ENCODE measurements at regions not wholly inside any gene's neighbourhood (a gene's known extent, or its start where the extent isn't known, plus 50 kb on each side); places are given as distances from the start of the nearest gene placed in this dataset.

DNA sequence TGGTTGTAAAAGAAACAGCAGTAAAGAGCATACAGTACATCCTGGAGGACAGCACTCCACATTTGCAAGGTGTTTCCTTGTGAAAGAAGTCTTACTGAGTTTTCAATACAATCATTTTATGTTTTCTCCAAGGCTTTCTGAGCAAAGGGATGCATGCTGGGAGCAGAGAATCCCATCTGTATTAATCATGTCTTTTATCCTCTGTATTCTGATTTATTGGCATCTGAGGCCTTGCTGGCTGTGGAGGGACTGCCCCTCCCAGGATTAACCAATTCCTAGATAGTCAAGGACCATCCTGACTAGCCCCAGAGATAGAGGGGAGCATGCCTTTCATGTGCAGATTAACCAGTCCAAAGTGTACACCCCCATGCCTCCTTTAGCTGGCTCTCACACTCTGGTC lies 476.3 kb downstream of the SIPA1L2 start:
- no peak overlapping the region for H3K4me3 ChIP-seq
- no peak for TF ChIP-seq POLR2AphosphoS5 (IDR thresholded peaks at IDR 0.05)
- TF ChIP-seq POLR2A (IDR thresholded peaks at IDR 0.05): no peak
- TF ChIP-seq, protein P1, sequence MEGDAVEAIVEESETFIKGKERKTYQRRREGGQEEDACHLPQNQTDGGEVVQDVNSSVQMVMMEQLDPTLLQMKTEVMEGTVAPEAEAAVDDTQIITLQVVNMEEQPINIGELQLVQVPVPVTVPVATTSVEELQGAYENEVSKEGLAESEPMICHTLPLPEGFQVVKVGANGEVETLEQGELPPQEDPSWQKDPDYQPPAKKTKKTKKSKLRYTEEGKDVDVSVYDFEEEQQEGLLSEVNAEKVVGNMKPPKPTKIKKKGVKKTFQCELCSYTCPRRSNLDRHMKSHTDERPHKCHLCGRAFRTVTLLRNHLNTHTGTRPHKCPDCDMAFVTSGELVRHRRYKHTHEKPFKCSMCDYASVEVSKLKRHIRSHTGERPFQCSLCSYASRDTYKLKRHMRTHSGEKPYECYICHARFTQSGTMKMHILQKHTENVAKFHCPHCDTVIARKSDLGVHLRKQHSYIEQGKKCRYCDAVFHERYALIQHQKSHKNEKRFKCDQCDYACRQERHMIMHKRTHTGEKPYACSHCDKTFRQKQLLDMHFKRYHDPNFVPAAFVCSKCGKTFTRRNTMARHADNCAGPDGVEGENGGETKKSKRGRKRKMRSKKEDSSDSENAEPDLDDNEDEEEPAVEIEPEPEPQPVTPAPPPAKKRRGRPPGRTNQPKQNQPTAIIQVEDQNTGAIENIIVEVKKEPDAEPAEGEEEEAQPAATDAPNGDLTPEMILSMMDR (IDR thresholded peaks at IDR 0.05): no peak
- TF ChIP-seq EP300 (IDR thresholded peaks at IDR 0.05): no peak
- H3K9me3 ChIP-seq: no peaks in the 10 kb centered on the region
- H3K27me3 ChIP-seq: no peaks in the 10 kb centered on the region
- ATAC-seq: no peak
- H3K36me3 ChIP-seq: no peaks in the 10 kb centered on the region
- peaks cover 0 to 12% (median 3%) of the 10 kb centered on the region in 3 donors for H3K4me1 ChIP-seq
- no peak overlapping the region for H3K27ac ChIP-seq

DNA sequence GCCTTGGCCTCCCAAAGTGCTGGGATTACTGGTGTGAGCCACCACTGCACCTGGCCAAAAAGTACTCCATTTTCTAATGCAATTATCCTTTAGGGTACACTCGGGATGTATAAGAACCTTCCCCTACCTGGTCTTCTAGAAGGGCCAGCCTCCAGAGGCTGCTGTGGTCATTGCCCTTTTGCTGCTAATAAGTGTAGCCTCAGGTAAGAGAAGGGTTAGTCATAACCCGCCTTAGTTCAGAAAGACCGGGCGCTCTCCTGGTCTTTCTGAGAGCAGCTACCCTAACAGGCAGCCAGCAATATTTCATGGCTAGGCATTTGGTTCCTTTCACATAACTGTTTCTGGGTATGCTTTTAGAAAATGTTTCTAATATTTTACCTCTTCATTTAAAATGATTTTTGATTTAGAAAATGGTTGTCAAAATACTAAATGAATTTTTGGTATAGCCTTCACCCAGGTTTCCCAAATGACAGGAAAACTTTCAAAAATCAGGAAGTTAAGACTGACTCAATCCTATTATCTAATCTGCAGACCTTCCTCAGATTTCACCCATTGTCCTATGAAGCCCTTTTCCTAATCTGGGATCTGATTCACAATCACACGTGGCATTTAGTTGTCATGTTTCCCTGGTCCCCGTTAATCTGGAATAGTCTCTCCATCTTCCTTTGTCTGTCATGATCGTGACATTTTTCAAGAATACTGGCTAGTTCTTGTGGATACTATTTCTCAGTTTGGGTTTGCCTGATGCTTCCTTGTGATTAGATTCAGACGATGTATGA lies 479.0 kb downstream of the SIPA1L2 start:
- TF ChIP-seq EP300 (IDR thresholded peaks at IDR 0.05) (no peak), POLR2A (IDR thresholded peaks at IDR 0.05) (no peak), POLR2AphosphoS5 (IDR thresholded peaks at IDR 0.05) (no peak)
- TF ChIP-seq, protein P1 (IDR thresholded peaks at IDR 0.05): no peak
- 77 to 78% methylated on average over 4 to 7 of the region's 8 CpGs for WGBS, 2 donors (ENCODE audit: low coverage in 1 of 2)
- H3K9me3 ChIP-seq: no peaks in the 10 kb centered on the region
- no peaks in the 10 kb centered on the region for H3K36me3 ChIP-seq
- H3K4me1 ChIP-seq: peaks cover 0 to 12% (median 3%) of the 10 kb centered on the region in 3 donors
- ATAC-seq: no peak
- H3K4me3 ChIP-seq: no peak overlapping the region
- H3K27me3 ChIP-seq: no peaks in the 10 kb centered on the region
- H3K27ac ChIP-seq: no peak overlapping the region

DNA sequence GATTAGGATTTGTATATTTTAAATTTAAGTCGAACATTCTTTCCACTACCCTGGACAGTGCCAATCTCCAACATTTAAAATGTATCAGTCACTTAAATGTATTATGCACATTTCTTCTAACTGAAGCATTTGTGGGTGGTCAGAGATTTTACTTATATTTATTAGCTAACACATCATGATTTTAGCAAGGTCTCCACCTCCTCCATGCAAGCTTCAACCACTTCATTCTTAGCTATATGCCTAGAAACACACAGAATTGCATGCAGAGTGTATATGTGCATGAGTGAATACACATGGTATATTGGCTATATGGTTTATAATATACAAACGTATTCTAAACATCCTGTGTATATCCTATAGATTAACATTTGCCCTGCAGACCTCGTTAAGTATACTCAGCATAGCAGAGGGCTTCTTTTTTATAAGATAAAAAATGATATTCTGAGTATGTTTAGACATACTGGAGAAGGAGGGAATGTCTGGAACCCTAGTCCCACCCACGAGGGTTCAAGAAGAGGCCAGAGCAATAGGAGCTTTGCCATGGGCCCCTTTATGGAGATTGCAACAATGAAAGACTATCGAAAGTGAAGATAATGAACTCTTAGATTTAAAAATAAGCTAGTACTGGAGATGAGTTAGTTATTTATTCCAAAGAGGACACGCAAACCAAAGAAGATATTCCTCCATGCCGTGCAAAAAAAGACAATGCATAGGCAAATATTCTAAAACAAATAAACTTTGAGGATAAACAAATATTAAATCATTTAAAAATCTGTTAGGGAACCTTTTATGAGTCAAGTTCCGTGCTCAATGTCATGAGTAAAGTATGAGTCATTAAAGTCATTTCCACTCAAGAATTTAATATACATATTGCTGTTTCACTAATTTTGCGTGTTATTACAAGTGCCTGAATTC lies 480.4 kb downstream of the SIPA1L2 start:
- Histone ChIP-seq H3K36me3 (no peaks in the 10 kb centered on the region), H3K27ac (no peak overlapping the region), H3K27me3 (no peaks in the 10 kb centered on the region), H3K9me3 (no peaks in the 10 kb centered on the region), H3K4me1 (peaks cover 0 to 12% (median 3%) of the 10 kb centered on the region in 3 donors), H3K4me3 (no peak overlapping the region)
- no peak for TF ChIP-seq EP300 (IDR thresholded peaks at IDR 0.05)
- TF ChIP-seq POLR2AphosphoS5 (IDR thresholded peaks at IDR 0.05): no peak
- TF ChIP-seq, protein P1 (IDR thresholded peaks at IDR 0.05): no peak
- no peak for TF ChIP-seq POLR2A (IDR thresholded peaks at IDR 0.05)
- no peak for ATAC-seq
- WGBS, 2 donors (ENCODE audit: low coverage in 1 of 2): 21 to 35% methylated on average over 9 of the region's 9 CpGs

DNA sequence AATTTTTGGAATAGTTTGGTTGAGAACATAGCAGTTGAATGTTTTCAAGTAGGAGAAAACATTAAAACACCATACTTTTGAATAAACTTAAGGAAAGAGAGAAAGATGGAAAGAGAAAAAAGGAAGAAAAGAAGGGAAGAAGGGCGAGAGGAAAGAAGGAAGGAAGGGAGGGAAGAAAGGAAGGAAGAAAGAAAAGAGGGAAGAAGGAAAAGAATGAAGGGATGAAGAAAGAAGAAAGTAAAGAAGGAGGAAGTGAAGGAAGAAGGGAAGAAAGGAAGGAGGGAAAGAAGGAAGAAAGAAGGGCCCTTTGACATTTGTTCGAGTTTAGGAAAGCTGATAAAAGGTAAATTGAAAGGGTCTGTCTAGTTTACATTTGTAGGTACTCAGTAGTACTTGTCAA lies 482.7 kb downstream of the SIPA1L2 start:
- Histone ChIP-seq H3K27me3 (no peaks in the 10 kb centered on the region), H3K27ac (no peak overlapping the region), H3K4me1 (peaks cover 0 to 27% (median 9%) of the 10 kb centered on the region in 3 donors), H3K36me3 (no peaks in the 10 kb centered on the region), H3K9me3 (no peaks in the 10 kb centered on the region), H3K4me3 (no peak overlapping the region)
- TF ChIP-seq POLR2A (IDR thresholded peaks at IDR 0.05) (no peak), EP300 (IDR thresholded peaks at IDR 0.05) (no peak), POLR2AphosphoS5 (IDR thresholded peaks at IDR 0.05) (no peak)
- TF ChIP-seq, protein P1 (IDR thresholded peaks at IDR 0.05): no peak
- WGBS, 2 donors (ENCODE audit: low coverage in 1 of 2): 90 to 97% methylated on average over 2 of the region's 2 CpGs
- no peak for ATAC-seq

Measured in gastroesophageal sphincter (tissue), 4 donors.